A549 (cell line): ENCODE measurements at regions not wholly inside any gene's neighbourhood (a gene's known extent, or its start where the extent isn't known, plus 50 kb on each side); places are given as distances from the start of the nearest gene placed in this dataset.

ENCODE experiments used
- ATAC-seq, 2 experiments: fragments of 200-7000 bp in 1 of 2; fragments of >200 bp in 1 of 2; cut with Nextera tagmentation in 1 of 2; cut with Tn5 transposase in 1 of 2; 3 replicates each; pipeline versions ENCODE4 v1.8.0 to v1.9.1; 2018 to 2020; ENCODE audit warnings: mild to moderate bottlenecking in 1 of 2, moderate library complexity in 1 of 2
- CTCF ChIA-PET: fragments of 300-600 bp; sonication (Branson Sonifier 250); formaldehyde crosslinking; extraction: SDS; loops from one replicate; lab custom pipeline; 2021; ENCODE audit warnings: antibody characterized with exemption, inconsistent platforms; lab: Yijun Ruan, JAX
- POLR2A ChIA-PET: fragments of 350-600 bp; formaldehyde crosslinking; extraction: SDS; loops from one replicate; lab custom pipeline; 2021; ENCODE audit warnings: antibody characterized with exemption, inconsistent platforms; lab: Yijun Ruan, JAX
- DNase-seq, 2 experiments: peaks; one replicate each; pipeline versions ENCODE4 v3.0.0 to v3.0.0-alpha.2; 2011 to 2016; ENCODE audit warnings: low read depth in 1 of 2, low spot score in 1 of 2
- FAIRE-seq: peaks from 2 replicates; lab custom pipeline; 2011; peaks lifted over from hg19 to GRCh38; lab: Jason Lieb, UNC
- H3K27ac ChIP-seq, 2 experiments: fragments of >200 bp; sonication (Bioruptor Twin); formaldehyde crosslinking; 3 replicates each; pipeline ENCODE4 v1.5.1; 2016 to 2017
- H3K4me1 ChIP-seq: fragments of >200 bp; sonication (Bioruptor Twin); formaldehyde crosslinking; 3 replicates; pipeline ENCODE4 v1.6.1; 2016
- H3K4me2 ChIP-seq: fragments of >200 bp; sonication (Bioruptor Twin); formaldehyde crosslinking; 3 replicates; pipeline ENCODE4 v1.6.1; 2016
- H3K4me3 ChIP-seq: fragments of >200 bp; sonication (Bioruptor Twin); formaldehyde crosslinking; 3 replicates; pipeline ENCODE4 v1.5.1; 2016
- H3K9me3 ChIP-seq: fragments of >200 bp; sonication (Bioruptor Twin); formaldehyde crosslinking; 3 replicates; pipeline ENCODE4 v1.6.1; 2016
- CBX2 ChIP-seq: fragments of 200-600 bp; sonication (generic); IDR thresholded peaks from 2 replicates; pipeline ENCODE4 v1.6.1; 2016; ENCODE audit warnings: low read depth, mild to moderate bottlenecking, borderline replicate concordance
- CBX8 ChIP-seq: fragments of 200-600 bp; sonication (generic); IDR thresholded peaks from 2 replicates; pipeline ENCODE4 v1.6.1; 2016
- CEBPB ChIP-seq, 2 experiments: fragments of >200 bp in 1 of 2; sonication (Bioruptor Twin) in 1 of 2; formaldehyde crosslinking in 1 of 2; IDR thresholded peaks; 2 replicates each; pipeline ENCODE4 v1.6.1; 2012 to 2016
- EP300 ChIP-seq, 2 experiments: fragments of >200 bp; sonication (Bioruptor Twin); formaldehyde crosslinking; IDR thresholded peaks; 2 replicates in 1 of 2; 3 replicates in 1 of 2; pipeline ENCODE4 v1.6.1; 2016 to 2017
- HOXB5 ChIP-seq: fragments of 250-450 bp; sonication (Bioruptor Pico); IDR thresholded peaks from 2 replicates; pipeline ENCODE4 v1.5.0; 2020; ENCODE audit warnings: mild to moderate bottlenecking, moderate library complexity
- NFE2L2 ChIP-seq: fragments of 150-350 bp; conservative IDR thresholded peaks from 2 replicates; pipeline ENCODE4 v1.6.1; 2014; ENCODE audit warnings: low read length
- RAD21 ChIP-seq, 2 experiments: fragments of >200 bp in 1 of 2; sonication (Bioruptor Twin) in 1 of 2; formaldehyde crosslinking in 1 of 2; IDR thresholded peaks in 1 of 2; conservative IDR thresholded peaks in 1 of 2; 2 replicates in 1 of 2; 3 replicates in 1 of 2; pipeline ENCODE4 v1.6.1; 2012 to 2018; ENCODE audit warnings: inconsistent platforms in 1 of 2
- RARB ChIP-seq: fragments of 250-450 bp; sonication (Bioruptor Pico); IDR thresholded peaks from 2 replicates; pipeline ENCODE4 v1.8.0; 2021; ENCODE audit warnings: mild to moderate bottlenecking, moderate library complexity
- RCOR1 ChIP-seq: fragments of 150-350 bp; IDR thresholded peaks from 2 replicates; pipeline ENCODE4 v1.6.1; 2014; ENCODE audit warnings: antibody characterized with exemption, low read length, low read depth
- RNF2 ChIP-seq: fragments of 200-600 bp; sonication (generic); IDR thresholded peaks from 2 replicates; pipeline ENCODE4 v1.6.1; 2016; ENCODE audit warnings: low read depth, mild to moderate bottlenecking, antibody characterized with exemption, moderate library complexity, borderline replicate concordance
- ZSCAN20 ChIP-seq: fragments of 250-450 bp; sonication (Bioruptor Pico); IDR thresholded peaks from 2 replicates; pipeline ENCODE4 v1.8.0; 2022; ENCODE audit warnings: mild to moderate bottlenecking, moderate library complexity
- WGBS: methylation state at CpG from one replicate; pipeline ENCODE4 v1.1.6; 2017; ENCODE audit errors: missing lambda C conversion rate; 5-methylcytosine and 5-hydroxymethylcytosine counted together
- TF ChIP-seq, protein P1 (sequence below): fragments of >200 bp; sonication (Bioruptor Twin); formaldehyde crosslinking; IDR thresholded peaks from 3 replicates; pipeline ENCODE4 v1.6.1; 2016
- TF ChIP-seq, protein P2 (sequence below): fragments of 200-600 bp; sonication (generic); IDR thresholded peaks from 2 replicates; pipeline ENCODE4 v1.6.1; 2016; ENCODE audit warnings: antibody characterized with exemption, mild to moderate bottlenecking, moderate library complexity
- TF ChIP-seq, protein P3 (sequence below): fragments of 250-450 bp; sonication (Bioruptor Pico); IDR thresholded peaks from 2 replicates; pipeline ENCODE4 v1.5.0; 2021; ENCODE audit warnings: mild to moderate bottlenecking, moderate library complexity, borderline replicate concordance

DNA sequence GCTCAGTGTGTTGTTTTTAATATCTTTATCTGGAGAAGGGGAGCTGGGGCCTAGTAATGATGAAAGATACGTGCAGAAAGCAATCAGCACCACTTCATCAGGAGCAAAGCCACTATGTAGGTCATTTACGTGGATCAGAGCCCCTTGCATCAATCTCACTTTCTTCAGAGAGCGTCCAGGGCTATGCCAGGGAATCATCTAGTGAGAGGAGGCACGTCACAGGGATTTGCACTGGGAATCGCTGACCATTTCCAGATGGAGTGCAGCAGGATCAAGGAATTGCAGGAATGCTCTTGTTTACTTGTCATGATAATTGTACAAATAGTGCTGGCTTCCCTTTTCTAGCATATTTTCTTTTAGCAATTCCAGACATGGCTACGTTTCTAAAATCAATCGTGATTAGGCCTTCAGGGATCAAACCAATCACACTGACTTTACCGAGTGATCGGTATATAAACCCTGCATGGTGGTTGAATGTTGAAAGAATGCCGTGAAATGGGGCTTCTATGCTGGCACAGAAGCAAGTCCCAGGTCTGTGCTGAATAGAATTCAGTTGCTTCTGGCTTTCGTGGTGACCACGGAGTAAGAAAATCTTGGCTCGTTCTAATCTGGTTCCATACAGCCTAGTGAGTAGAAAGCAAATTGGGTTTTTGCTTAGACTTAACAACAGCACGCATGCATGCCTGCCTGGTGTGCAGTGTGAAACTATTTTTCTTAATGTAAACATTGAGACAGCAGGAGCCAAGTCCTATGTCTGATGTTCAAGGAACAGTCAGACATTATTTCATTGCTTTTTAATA lies 122.8 kb downstream of the TMEM200C start:
- no peak for ATAC-seq
- CTCF ChIA-PET: interaction anchor here (0.7 kb wide), 1 partner anchor 15 kb away, joined by 3 read pairs; no protein-coding TSS in a partner anchor
- TF ChIP-seq RNF2 (no peak), HOXB5 (no peak), ZSCAN20 (CRISPR knock-in tag) (no peak)
- TF ChIP-seq, all 56 proteins: peak for 0
- H3K27ac ChIP-seq: no peak overlapping the region
- no peaks in the 10 kb centered on the region for H3K9me3 ChIP-seq
- FAIRE-seq: no peak
- H3K4me1 ChIP-seq: no peaks in the 10 kb centered on the region
- WGBS: 15% methylated on average over 14 of the region's 14 CpGs
- no peak for DNase-seq
- no peak overlapping the region for H3K4me2 ChIP-seq
- H3K4me3 ChIP-seq: no peak overlapping the region
- POLR2A ChIA-PET: no interaction called here

DNA sequence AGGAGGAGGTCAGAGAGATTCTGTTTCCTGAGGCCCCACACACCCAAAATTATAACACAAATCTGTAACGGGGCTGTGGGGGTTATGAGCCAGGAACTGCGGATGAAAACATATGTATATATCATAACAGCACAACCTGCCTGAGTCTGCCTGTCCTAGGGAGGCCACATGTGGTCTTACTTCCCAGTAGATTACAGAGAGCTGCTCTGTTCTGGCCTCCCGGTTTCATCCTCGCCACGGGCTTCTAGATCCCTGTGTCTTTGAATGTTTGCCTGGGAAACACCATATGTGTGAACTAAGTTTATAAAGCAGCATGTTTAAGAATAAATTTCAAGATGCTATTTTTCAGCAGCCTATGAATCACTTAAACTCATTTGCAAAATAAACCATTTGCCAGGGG lies 124.0 kb downstream of the TMEM200C start:
- DNase-seq (no peak), ATAC-seq (no peak), FAIRE-seq (no peak)
- H3K27ac ChIP-seq: no peak overlapping the region
- no peak for TF ChIP-seq RCOR1
- whole genome bisulfite sequencing: 3% methylated on average over 5 of the region's 5 CpGs
- no peaks in the 10 kb centered on the region for H3K9me3 ChIP-seq
- H3K4me1 ChIP-seq: no peaks in the 10 kb centered on the region
- H3K4me3 ChIP-seq: no peak overlapping the region
- ChIA-PET CTCF (no interaction called here), POLR2A (no interaction called here)
- H3K4me2 ChIP-seq: no peak overlapping the region

DNA sequence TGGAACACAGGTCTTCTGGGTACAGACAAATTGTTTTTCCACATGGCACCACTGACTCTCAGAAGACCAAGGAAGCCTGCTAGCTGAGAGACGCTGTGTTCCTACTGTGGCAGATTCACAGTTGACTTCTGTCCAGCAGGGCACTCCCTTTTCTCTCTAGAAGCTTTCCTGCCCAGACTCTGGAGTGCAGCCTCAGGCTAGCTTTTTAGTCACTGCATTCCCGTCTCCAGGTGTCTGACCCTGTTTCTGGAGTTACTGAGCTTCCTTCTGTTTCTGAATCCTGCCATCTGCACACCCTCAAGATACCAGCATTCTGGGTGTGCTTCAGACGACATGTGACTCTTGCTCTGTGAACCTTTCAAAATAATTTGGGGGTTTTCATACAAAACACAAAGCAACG lies 125.1 kb downstream of the TMEM200C start:
- 2% methylated on average over 4 of the region's 4 CpGs for WGBS
- ChIA-PET CTCF (no interaction called here), POLR2A (no interaction called here)

DNA sequence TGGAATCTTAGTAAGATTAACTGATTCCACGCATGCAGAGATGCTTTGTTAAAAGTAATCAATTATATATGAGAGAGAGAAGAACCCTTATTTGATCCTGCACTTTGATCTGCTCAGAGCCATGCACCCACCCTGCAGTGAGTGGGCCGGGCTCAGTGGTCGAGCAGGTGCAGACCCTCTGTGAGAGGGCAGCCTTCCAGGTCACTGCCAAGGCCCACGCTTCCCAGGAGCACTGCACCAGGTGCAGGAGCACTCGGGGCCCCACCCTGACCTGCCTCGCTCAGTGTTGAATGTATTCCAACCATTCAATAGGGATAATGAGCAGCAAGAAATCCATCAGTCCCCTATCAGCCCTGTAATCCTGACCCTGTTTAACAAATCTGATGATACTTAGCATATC lies 126.9 kb downstream of the TMEM200C start:
- Histone ChIP-seq H3K27ac (no peak overlapping the region), H3K4me1 (no peaks in the 10 kb centered on the region)
- no peak for ATAC-seq
- ChIA-PET CTCF (interaction anchor here (0.7 kb wide), 1 partner anchor 676 kb away, joined by 3 read pairs; no protein-coding TSS in a partner anchor), POLR2A (no interaction called here)
- TF ChIP-seq RCOR1: no peak
- TF ChIP-seq, protein P1, sequence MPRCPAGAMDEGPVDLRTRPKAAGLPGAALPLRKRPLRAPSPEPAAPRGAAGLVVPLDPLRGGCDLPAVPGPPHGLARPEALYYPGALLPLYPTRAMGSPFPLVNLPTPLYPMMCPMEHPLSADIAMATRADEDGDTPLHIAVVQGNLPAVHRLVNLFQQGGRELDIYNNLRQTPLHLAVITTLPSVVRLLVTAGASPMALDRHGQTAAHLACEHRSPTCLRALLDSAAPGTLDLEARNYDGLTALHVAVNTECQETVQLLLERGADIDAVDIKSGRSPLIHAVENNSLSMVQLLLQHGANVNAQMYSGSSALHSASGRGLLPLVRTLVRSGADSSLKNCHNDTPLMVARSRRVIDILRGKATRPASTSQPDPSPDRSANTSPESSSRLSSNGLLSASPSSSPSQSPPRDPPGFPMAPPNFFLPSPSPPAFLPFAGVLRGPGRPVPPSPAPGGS: no peak
- TF ChIP-seq CEBPB (IDR thresholded peaks at IDR 0.05): no peak
- no peak for TF ChIP-seq EP300 (IDR thresholded peaks at IDR 0.05)
- TF ChIP-seq, protein P2, sequence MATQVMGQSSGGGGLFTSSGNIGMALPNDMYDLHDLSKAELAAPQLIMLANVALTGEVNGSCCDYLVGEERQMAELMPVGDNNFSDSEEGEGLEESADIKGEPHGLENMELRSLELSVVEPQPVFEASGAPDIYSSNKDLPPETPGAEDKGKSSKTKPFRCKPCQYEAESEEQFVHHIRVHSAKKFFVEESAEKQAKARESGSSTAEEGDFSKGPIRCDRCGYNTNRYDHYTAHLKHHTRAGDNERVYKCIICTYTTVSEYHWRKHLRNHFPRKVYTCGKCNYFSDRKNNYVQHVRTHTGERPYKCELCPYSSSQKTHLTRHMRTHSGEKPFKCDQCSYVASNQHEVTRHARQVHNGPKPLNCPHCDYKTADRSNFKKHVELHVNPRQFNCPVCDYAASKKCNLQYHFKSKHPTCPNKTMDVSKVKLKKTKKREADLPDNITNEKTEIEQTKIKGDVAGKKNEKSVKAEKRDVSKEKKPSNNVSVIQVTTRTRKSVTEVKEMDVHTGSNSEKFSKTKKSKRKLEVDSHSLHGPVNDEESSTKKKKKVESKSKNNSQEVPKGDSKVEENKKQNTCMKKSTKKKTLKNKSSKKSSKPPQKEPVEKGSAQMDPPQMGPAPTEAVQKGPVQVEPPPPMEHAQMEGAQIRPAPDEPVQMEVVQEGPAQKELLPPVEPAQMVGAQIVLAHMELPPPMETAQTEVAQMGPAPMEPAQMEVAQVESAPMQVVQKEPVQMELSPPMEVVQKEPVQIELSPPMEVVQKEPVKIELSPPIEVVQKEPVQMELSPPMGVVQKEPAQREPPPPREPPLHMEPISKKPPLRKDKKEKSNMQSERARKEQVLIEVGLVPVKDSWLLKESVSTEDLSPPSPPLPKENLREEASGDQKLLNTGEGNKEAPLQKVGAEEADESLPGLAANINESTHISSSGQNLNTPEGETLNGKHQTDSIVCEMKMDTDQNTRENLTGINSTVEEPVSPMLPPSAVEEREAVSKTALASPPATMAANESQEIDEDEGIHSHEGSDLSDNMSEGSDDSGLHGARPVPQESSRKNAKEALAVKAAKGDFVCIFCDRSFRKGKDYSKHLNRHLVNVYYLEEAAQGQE: no peak
- TF ChIP-seq NFE2L2: no peak
- TF ChIP-seq RAD21 (conservative IDR thresholded peaks at IDR 0.05 in 1 of 2, IDR thresholded peaks at IDR 0.05 in 1 of 2): no peak
- TF ChIP-seq, all 56 proteins: peak for 0
- Histone ChIP-seq H3K9me3 (no peaks in the 10 kb centered on the region), H3K4me2 (no peak overlapping the region), H3K4me3 (no peak overlapping the region)
- DNase-seq: no peak
- WGBS: 11% methylated on average over 1 of the region's 6 CpGs
- FAIRE-seq: no peak

More for the DNA sequence above, 125.1 kb downstream of the TMEM200C start:
- no peak overlapping the region for H3K4me3 ChIP-seq
- no peaks in the 10 kb centered on the region for H3K9me3 ChIP-seq
- no peaks in the 10 kb centered on the region for H3K4me1 ChIP-seq
- H3K4me2 ChIP-seq: no peak overlapping the region
- no peak for DNase-seq
- TF ChIP-seq, protein P3, sequence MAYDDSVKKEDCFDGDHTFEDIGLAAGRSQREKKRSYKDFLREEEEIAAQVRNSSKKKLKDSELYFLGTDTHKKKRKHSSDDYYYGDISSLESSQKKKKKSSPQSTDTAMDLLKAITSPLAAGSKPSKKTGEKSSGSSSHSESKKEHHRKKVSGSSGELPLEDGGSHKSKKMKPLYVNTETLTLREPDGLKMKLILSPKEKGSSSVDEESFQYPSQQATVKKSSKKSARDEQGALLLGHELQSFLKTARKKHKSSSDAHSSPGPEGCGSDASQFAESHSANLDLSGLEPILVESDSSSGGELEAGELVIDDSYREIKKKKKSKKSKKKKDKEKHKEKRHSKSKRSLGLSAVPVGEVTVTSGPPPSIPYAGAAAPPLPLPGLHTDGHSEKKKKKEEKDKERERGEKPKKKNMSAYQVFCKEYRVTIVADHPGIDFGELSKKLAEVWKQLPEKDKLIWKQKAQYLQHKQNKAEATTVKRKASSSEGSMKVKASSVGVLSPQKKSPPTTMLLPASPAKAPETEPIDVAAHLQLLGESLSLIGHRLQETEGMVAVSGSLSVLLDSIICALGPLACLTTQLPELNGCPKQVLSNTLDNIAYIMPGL: no peak
- TF ChIP-seq CBX2: no peak
- no peak for TF ChIP-seq RAD21 (conservative IDR thresholded peaks at IDR 0.05 in 1 of 2, IDR thresholded peaks at IDR 0.05 in 1 of 2)
- TF ChIP-seq RARB (CRISPR knock-in tag): no peak
- TF ChIP-seq CBX8: no peak
- TF ChIP-seq, all 56 proteins: peak for 0
- no peak overlapping the region for H3K27ac ChIP-seq
- ATAC-seq (no peak), FAIRE-seq (no peak)
